Cardiac septum (tissue), 1 donor: ENCODE measurements at regions not wholly inside any gene's neighbourhood (a gene's known extent, or its start where the extent isn't known, plus 50 kb on each side); places are given as distances from the start of the nearest gene placed in this dataset.
"Not testable (repeated sequence)": the region's sequence is repeated elsewhere in the genome, so short reads cannot be mapped to it uniquely, and the experiment has no call there.

Experiments
- DNase-seq: peaks from one replicate; pipeline ENCODE4 v3.0.0-alpha.2; 2020; ENCODE audit warnings: low spot score
- intact Hi-C: fragments of 100-400 bp; cut with DNase I; formaldehyde crosslinking; loops from one replicate; pipeline ENCODE4 v1.14.0; 2022
- donor health status: DM: no; HTN: no; CAD: no.

- no peak for DNase-seq
- intact Hi-C loops = no loop called here
These were observed 200.9 kb downstream of the RPAP3 start for GRCh38 chr12:47504775-47505446.

- no peak for DNase-seq
- intact Hi-C loops = no loop called here
These were observed 212.0 kb downstream of the RPAP3 start for GRCh38 chr12:47493801-47494200.

- no peak for DNase-seq
- intact Hi-C loops = no loop called here
These were observed 214.1 kb downstream of the RPAP3 start for GRCh38 chr12:47491516-47492305.

GRCh38 chr12:47488888-47489287 is 216.9 kb downstream of the RPAP3 start:
- intact Hi-C loops = no loop called here

GRCh38 chr12:47481041-47481440 is 224.8 kb downstream of the RPAP3 start:
- intact Hi-C loops = no loop called here

More at GRCh38 chr12:47488888-47489287, 216.9 kb downstream of the RPAP3 start:
- DNase-seq = no peak

GRCh38 chr12:47478426-47478825 is 227.4 kb downstream of the RPAP3 start:
- intact Hi-C loops = no loop called here
- DNase-seq = no peak

More at GRCh38 chr12:47481041-47481440, 224.8 kb downstream of the RPAP3 start:
- no peak for DNase-seq

- no peak for DNase-seq
- intact Hi-C loops = no loop called here
These were observed 232.7 kb downstream of the RPAP3 start for GRCh38 chr12:47473091-47473490.

- DNase-seq, intact Hi-C loops: not testable (repeated sequence)
These were observed 235.5 kb downstream of the RPAP3 start for GRCh38 chr12:47470349-47470748.

GRCh38 chr12:47463918-47464317 is 241.9 kb downstream of the RPAP3 start:
- intact Hi-C loops, DNase-seq: not testable (repeated sequence)

GRCh38 chr12:47458279-47458678 is 247.6 kb downstream of the RPAP3 start:
- intact Hi-C loops = no loop called here
- DNase-seq = no peak

- intact Hi-C loops = no loop called here
- DNase-seq = no peak
These were observed 256.0 kb downstream of the RPAP3 start for GRCh38 chr12:47449797-47450196.

- DNase-seq = no peak
- intact Hi-C loops = no loop called here
These were observed 263.5 kb downstream of the RPAP3 start for GRCh38 chr12:47442310-47442709.

GRCh38 chr12:47441490-47441889 is 264.3 kb downstream of the RPAP3 start:
- intact Hi-C loops = no loop called here
- DNase-seq = no peak

- DNase-seq = no peak
These were observed 267.7 kb downstream of the RPAP3 start for GRCh38 chr12:47438175-47438574.

GRCh38 chr12:47437570-47437969 is 268.3 kb downstream of the RPAP3 start:
- intact Hi-C loops = no loop called here
- DNase-seq = no peak

More at GRCh38 chr12:47438175-47438574, 267.7 kb downstream of the RPAP3 start:
- intact Hi-C loops = no loop called here

- DNase-seq = no peak
These were observed 272.0 kb downstream of the RPAP3 start for GRCh38 chr12:47433876-47434275.

GRCh38 chr12:47426678-47427309 is 279.0 kb downstream of the RPAP3 start:
- DNase-seq, intact Hi-C loops: not testable (repeated sequence)

More at GRCh38 chr12:47433876-47434275, 272.0 kb downstream of the RPAP3 start:
- intact Hi-C loops = no loop called here

- DNase-seq = no peak
- intact Hi-C loops = no loop called here
These were observed 283.2 kb downstream of the RPAP3 start for GRCh38 chr12:47422611-47423010.

GRCh38 chr12:47419497-47419896 is 286.3 kb downstream of the RPAP3 start:
- intact Hi-C loops = no loop called here
- DNase-seq = no peak

GRCh38 chr12:47417955-47418354 is 287.9 kb downstream of the RPAP3 start:
- intact Hi-C loops = no loop called here
- DNase-seq = no peak
